WTC11 (cell line): ENCODE measurements at regions not wholly inside any gene's neighbourhood (a gene's known extent, or its start where the extent isn't known, plus 50 kb on each side); places are given as distances from the start of the nearest gene placed in this dataset.
A peak's percentile ranks its signal among the peaks of the same experiment; 100 is the strongest.

Experiments
- ATAC-seq: fragments of 200-7000 bp; cut with Tn5 transposase; 2 replicates; pipeline ENCODE4 v1.10.0; 2021; ENCODE audit warnings: mild to moderate bottlenecking, moderate library complexity
- CTCF ChIA-PET: fragments of 300-600 bp; sonication (Branson Sonifier 250); formaldehyde crosslinking; loops from one replicate; lab custom pipeline; 2021; ENCODE audit warnings: antibody characterized with exemption; lab: Charles Lee
- POLR2A ChIA-PET: fragments of 350-600 bp; sonication (Branson Sonifier 250); formaldehyde crosslinking; loops from one replicate; lab custom pipeline; 2021; ENCODE audit warnings: antibody characterized with exemption; lab: Charles Lee
- DNase-seq: peaks from one replicate; pipeline ENCODE4 v3.0.0; 2021; ENCODE audit warnings: low spot score
- H3K27ac Mint-ChIP-seq: 2 replicates; pipeline ENCODE4 v1.8.0; 2021; ENCODE audit warnings: mixed read lengths
- H3K27me3 Mint-ChIP-seq: 2 replicates; pipeline ENCODE4 v1.8.0; 2021; ENCODE audit warnings: low read depth, mild to moderate bottlenecking, moderate library complexity, mixed read lengths
- H3K36me3 Mint-ChIP-seq: 2 replicates; pipeline ENCODE4 v1.8.0; 2021; ENCODE audit warnings: mixed read lengths
- H3K4me1 Mint-ChIP-seq: 2 replicates; pipeline ENCODE4 v1.8.0; 2022; ENCODE audit warnings: mixed read lengths
- H3K4me3 Mint-ChIP-seq: 2 replicates; pipeline ENCODE4 v1.8.0; 2021; ENCODE audit warnings: mild to moderate bottlenecking, moderate library complexity, mixed read lengths
- H3K9me3 Mint-ChIP-seq: 2 replicates; pipeline ENCODE4 v1.8.0; 2021; ENCODE audit warnings: mixed read lengths
- ATF2 ChIP-seq: sonication (generic); formaldehyde crosslinking; IDR thresholded peaks from 2 replicates; pipeline ENCODE4 v1.8.1; 2022; ENCODE audit warnings: low read depth, missing genetic modification reagents, borderline replicate concordance
- ELF4 ChIP-seq: sonication (generic); formaldehyde crosslinking; IDR thresholded peaks from 2 replicates; pipeline ENCODE4 v1.8.1; 2022; ENCODE audit warnings: low read depth, mild to moderate bottlenecking, moderate library complexity, missing genetic modification reagents
- ESRRA ChIP-seq: sonication (generic); formaldehyde crosslinking; IDR thresholded peaks from 2 replicates; pipeline ENCODE4 v1.8.1; 2022; ENCODE audit warnings: mild to moderate bottlenecking, missing genetic modification reagents, borderline replicate concordance
- ETV6 ChIP-seq: sonication (generic); formaldehyde crosslinking; IDR thresholded peaks from 2 replicates; pipeline ENCODE4 v1.8.1; 2022; ENCODE audit warnings: mild to moderate bottlenecking, missing genetic modification reagents
- FOXK1 ChIP-seq: sonication (generic); formaldehyde crosslinking; IDR thresholded peaks from 2 replicates; pipeline ENCODE4 v1.8.0; 2022; ENCODE audit warnings: mild to moderate bottlenecking, moderate library complexity, missing genetic modification reagents
- GTF2I ChIP-seq: fragments of 250-450 bp; sonication (Bioruptor Pico); conservative IDR thresholded peaks from 2 replicates; pipeline ENCODE4 v1.4.0; 2021; ENCODE audit warnings: mild to moderate bottlenecking
- JAZF1 ChIP-seq: fragments of 250-450 bp; sonication (Bioruptor Pico); IDR thresholded peaks from 2 replicates; pipeline ENCODE4 v1.9.0; 2021; ENCODE audit warnings: moderate library complexity, mild to moderate bottlenecking, inconsistent platforms
- JUN ChIP-seq: sonication (generic); formaldehyde crosslinking; IDR thresholded peaks from 2 replicates; pipeline ENCODE4 v1.8.0; 2023; ENCODE audit warnings: mild to moderate bottlenecking, missing genetic modification reagents
- MAX ChIP-seq: sonication (generic); formaldehyde crosslinking; IDR thresholded peaks from 2 replicates; pipeline ENCODE4 v1.8.0; 2022; ENCODE audit warnings: mild to moderate bottlenecking, missing genetic modification reagents
- MLX ChIP-seq: sonication (generic); formaldehyde crosslinking; IDR thresholded peaks from 2 replicates; pipeline ENCODE4 v1.8.1; 2023; ENCODE audit warnings: mild to moderate bottlenecking, missing genetic modification reagents, moderate library complexity
- NR3C1 ChIP-seq: sonication (generic); formaldehyde crosslinking; conservative IDR thresholded peaks from 2 replicates; pipeline ENCODE4 v1.8.1; 2023; ENCODE audit warnings: low read depth, mild to moderate bottlenecking, missing genetic modification reagents
- TP53 ChIP-seq: sonication (generic); formaldehyde crosslinking; IDR thresholded peaks from 2 replicates; pipeline ENCODE4 v1.8.1; 2023; ENCODE audit warnings: mild to moderate bottlenecking, missing genetic modification reagents
- USF1 ChIP-seq: sonication (generic); formaldehyde crosslinking; IDR thresholded peaks from 2 replicates; pipeline ENCODE4 v1.8.0; 2022; ENCODE audit warnings: mild to moderate bottlenecking, missing genetic modification reagents
- USF2 ChIP-seq: sonication (generic); formaldehyde crosslinking; IDR thresholded peaks from 2 replicates; pipeline ENCODE4 v1.8.1; 2023; ENCODE audit warnings: mild to moderate bottlenecking, missing genetic modification reagents, moderate library complexity
- ZBTB21 ChIP-seq: sonication (generic); formaldehyde crosslinking; IDR thresholded peaks from 2 replicates; pipeline ENCODE4 v1.8.1; 2023; ENCODE audit warnings: mild to moderate bottlenecking, missing genetic modification reagents, borderline replicate concordance
- ZMAT4 ChIP-seq: fragments of 250-450 bp; sonication (Bioruptor Pico); IDR thresholded peaks from 2 replicates; pipeline ENCODE4 v1.9.0; 2021; ENCODE audit warnings: mild to moderate bottlenecking
- TF ChIP-seq, protein P1 (sequence below): sonication (generic); formaldehyde crosslinking; IDR thresholded peaks from 2 replicates; pipeline ENCODE4 v1.8.0; 2022; ENCODE audit warnings: missing genetic modification reagents
- TF ChIP-seq, protein P2 (sequence below): sonication (generic); formaldehyde crosslinking; IDR thresholded peaks from 2 replicates; pipeline ENCODE4 v1.8.0; 2023; ENCODE audit warnings: missing genetic modification reagents, mild to moderate bottlenecking, borderline replicate concordance

- TF ChIP-seq, protein P1, sequence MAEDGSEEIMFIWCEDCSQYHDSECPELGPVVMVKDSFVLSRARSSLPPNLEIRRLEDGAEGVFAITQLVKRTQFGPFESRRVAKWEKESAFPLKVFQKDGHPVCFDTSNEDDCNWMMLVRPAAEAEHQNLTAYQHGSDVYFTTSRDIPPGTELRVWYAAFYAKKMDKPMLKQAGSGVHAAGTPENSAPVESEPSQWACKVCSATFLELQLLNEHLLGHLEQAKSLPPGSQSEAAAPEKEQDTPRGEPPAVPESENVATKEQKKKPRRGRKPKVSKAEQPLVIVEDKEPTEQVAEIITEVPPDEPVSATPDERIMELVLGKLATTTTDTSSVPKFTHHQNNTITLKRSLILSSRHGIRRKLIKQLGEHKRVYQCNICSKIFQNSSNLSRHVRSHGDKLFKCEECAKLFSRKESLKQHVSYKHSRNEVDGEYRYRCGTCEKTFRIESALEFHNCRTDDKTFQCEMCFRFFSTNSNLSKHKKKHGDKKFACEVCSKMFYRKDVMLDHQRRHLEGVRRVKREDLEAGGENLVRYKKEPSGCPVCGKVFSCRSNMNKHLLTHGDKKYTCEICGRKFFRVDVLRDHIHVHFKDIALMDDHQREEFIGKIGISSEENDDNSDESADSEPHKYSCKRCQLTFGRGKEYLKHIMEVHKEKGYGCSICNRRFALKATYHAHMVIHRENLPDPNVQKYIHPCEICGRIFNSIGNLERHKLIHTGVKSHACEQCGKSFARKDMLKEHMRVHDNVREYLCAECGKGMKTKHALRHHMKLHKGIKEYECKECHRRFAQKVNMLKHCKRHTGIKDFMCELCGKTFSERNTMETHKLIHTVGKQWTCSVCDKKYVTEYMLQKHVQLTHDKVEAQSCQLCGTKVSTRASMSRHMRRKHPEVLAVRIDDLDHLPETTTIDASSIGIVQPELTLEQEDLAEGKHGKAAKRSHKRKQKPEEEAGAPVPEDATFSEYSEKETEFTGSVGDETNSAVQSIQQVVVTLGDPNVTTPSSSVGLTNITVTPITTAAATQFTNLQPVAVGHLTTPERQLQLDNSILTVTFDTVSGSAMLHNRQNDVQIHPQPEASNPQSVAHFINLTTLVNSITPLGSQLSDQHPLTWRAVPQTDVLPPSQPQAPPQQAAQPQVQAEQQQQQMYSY (CRISPR knock-in tag): no peak
- no peak for TF ChIP-seq USF2 (CRISPR knock-in tag)
These were observed 224.5 kb downstream of the BUD13 start (continued) for GRCh38 chr11:116548256-116548655.

- Mint-ChIP-seq H3K4me3 (no peak overlapping the region), H3K27me3 (peaks cover 2% of the 10 kb centered on the region), H3K36me3 (no peaks in the 10 kb centered on the region), H3K27ac (no peak overlapping the region), H3K9me3 (peaks cover 10% of the 10 kb centered on the region; the same call in 1 of the 2 replicates), H3K4me1 (peaks cover 5% of the 10 kb centered on the region)
- DNase-seq: no peak
- TF ChIP-seq FOXK1 (CRISPR knock-in tag) (no peak), ESRRA (CRISPR knock-in tag) (no peak), NR3C1 (CRISPR knock-in tag) (no peak), JUN (CRISPR knock-in tag) (no peak), JAZF1 (CRISPR knock-in tag) (no peak), USF1 (CRISPR knock-in tag) (no peak), ZBTB21 (CRISPR knock-in tag) (no peak), ETV6 (CRISPR knock-in tag) (no peak)
- POLR2A ChIA-PET: no interaction called here
- ATAC-seq: peak; percentile 28; the same call in 1 of the 2 replicates
- CTCF ChIA-PET: interaction anchor here (1.1 to 1.5 kb wide), 2 partner anchors 48 to 185 kb away, joined by 3 to 4 read pairs; no protein-coding TSS in a partner anchor
These were observed 225.2 kb downstream of the BUD13 start for GRCh38 chr11:116547571-116547970.

DNA sequence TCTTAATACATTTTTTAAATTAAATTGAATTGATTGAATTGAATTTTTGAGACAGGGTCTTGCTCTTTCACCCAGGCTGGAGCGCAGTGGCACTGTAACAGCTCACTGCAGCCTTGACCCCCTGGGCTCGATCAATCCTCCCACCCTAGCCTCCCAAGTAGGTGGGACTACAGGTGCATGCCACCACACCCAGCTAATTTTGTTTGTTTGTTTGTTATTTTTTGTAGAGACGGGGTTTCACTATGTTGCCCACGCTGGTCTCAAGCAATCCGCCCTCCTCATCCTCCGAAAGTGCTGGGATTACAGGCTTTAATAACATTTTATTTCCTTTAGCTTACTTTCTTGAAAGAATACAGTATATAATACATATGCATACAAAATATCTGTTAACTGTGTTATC, 226.9 kb downstream of the BUD13 start:
- ATAC-seq (no peak), DNase-seq (no peak)
- peaks cover 5% of the 10 kb centered on the region for H3K4me1 Mint-ChIP-seq
- TF ChIP-seq, protein P2, sequence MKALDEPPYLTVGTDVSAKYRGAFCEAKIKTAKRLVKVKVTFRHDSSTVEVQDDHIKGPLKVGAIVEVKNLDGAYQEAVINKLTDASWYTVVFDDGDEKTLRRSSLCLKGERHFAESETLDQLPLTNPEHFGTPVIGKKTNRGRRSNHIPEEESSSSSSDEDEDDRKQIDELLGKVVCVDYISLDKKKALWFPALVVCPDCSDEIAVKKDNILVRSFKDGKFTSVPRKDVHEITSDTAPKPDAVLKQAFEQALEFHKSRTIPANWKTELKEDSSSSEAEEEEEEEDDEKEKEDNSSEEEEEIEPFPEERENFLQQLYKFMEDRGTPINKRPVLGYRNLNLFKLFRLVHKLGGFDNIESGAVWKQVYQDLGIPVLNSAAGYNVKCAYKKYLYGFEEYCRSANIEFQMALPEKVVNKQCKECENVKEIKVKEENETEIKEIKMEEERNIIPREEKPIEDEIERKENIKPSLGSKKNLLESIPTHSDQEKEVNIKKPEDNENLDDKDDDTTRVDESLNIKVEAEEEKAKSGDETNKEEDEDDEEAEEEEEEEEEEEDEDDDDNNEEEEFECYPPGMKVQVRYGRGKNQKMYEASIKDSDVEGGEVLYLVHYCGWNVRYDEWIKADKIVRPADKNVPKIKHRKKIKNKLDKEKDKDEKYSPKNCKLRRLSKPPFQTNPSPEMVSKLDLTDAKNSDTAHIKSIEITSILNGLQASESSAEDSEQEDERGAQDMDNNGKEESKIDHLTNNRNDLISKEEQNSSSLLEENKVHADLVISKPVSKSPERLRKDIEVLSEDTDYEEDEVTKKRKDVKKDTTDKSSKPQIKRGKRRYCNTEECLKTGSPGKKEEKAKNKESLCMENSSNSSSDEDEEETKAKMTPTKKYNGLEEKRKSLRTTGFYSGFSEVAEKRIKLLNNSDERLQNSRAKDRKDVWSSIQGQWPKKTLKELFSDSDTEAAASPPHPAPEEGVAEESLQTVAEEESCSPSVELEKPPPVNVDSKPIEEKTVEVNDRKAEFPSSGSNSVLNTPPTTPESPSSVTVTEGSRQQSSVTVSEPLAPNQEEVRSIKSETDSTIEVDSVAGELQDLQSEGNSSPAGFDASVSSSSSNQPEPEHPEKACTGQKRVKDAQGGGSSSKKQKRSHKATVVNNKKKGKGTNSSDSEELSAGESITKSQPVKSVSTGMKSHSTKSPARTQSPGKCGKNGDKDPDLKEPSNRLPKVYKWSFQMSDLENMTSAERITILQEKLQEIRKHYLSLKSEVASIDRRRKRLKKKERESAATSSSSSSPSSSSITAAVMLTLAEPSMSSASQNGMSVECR: no peak
- TF ChIP-seq USF2 (CRISPR knock-in tag) (no peak), ATF2 (CRISPR knock-in tag) (no peak), GTF2I (CRISPR knock-in tag) (no peak), ETV6 (CRISPR knock-in tag) (no peak), MAX (CRISPR knock-in tag) (no peak), ELF4 (no peak), MLX (CRISPR knock-in tag) (no peak), TP53 (no peak), ZMAT4 (CRISPR knock-in tag) (no peak)
- H3K4me3 Mint-ChIP-seq: no peak overlapping the region
- no peaks in the 10 kb centered on the region for H3K36me3 Mint-ChIP-seq
- no peak overlapping the region for H3K27ac Mint-ChIP-seq
- ChIA-PET POLR2A (no interaction called here), CTCF (no interaction called here)
- no peaks in the 10 kb centered on the region; the same call in 1 of the 2 replicates for H3K27me3 Mint-ChIP-seq
- peaks cover 10% of the 10 kb centered on the region; the same call in 1 of the 2 replicates for H3K9me3 Mint-ChIP-seq
